HG03460 (cell line): ENCODE measurements at regions not wholly inside any gene's neighbourhood (a gene's known extent, or its start where the extent isn't known, plus 50 kb on each side); places are given as distances from the start of the nearest gene placed in this dataset.
"Not testable (repeated sequence)": the region's sequence is repeated elsewhere in the genome, so short reads cannot be mapped to it uniquely, and the experiment has no call there.

Source experiments
- ATAC-seq: cut with Tn5 transposase; IDR thresholded peaks from one replicate; pipeline ENCODE4 v1.9.1; 2021; ENCODE audit not compliant: unreplicated experiment

GRCh38 chr2:156254637-156255067 lies 77.9 kb downstream of the NR4A2 start:
- not testable (repeated sequence) for ATAC-seq

- ATAC-seq: no peak
These were observed 78.8 kb downstream of the NR4A2 start for GRCh38 chr2:156253765-156254164.

- no peak for ATAC-seq
These were observed 89.6 kb downstream of the NR4A2 start for GRCh38 chr2:156242874-156243273.

GRCh38 chr2:156237558-156237957 lies 95.0 kb downstream of the NR4A2 start:
- no peak for ATAC-seq

- ATAC-seq: no peak
These were observed 102.7 kb downstream of the NR4A2 start for GRCh38 chr2:156229724-156230362.

GRCh38 chr2:156223328-156223727 lies 109.2 kb downstream of the NR4A2 start:
- not testable (repeated sequence) for ATAC-seq

GRCh38 chr2:156221703-156222102 lies 110.8 kb downstream of the NR4A2 start:
- no peak for ATAC-seq

- no peak for ATAC-seq
These were observed 112.9 kb downstream of the NR4A2 start for GRCh38 chr2:156219491-156220100.

- no peak for ATAC-seq
These were observed 116.9 kb downstream of the NR4A2 start for GRCh38 chr2:156215656-156216055.

- ATAC-seq: no peak
These were observed 121.2 kb downstream of the NR4A2 start for GRCh38 chr2:156211318-156211717.

GRCh38 chr2:156206355-156206754 lies 126.2 kb downstream of the NR4A2 start:
- ATAC-seq: no peak

- no peak for ATAC-seq
These were observed 132.9 kb downstream of the NR4A2 start for GRCh38 chr2:156199588-156199987.

- no peak for ATAC-seq
These were observed 136.5 kb downstream of the NR4A2 start for GRCh38 chr2:156196031-156196430.

- ATAC-seq: no peak
These were observed 140.1 kb downstream of the NR4A2 start for GRCh38 chr2:156192468-156192867.

- ATAC-seq: no peak
These were observed 141.0 kb downstream of the NR4A2 start for GRCh38 chr2:156191527-156191926.

- ATAC-seq: no peak
These were observed 142.0 kb downstream of the NR4A2 start for GRCh38 chr2:156190517-156190916.

- ATAC-seq: no peak
These were observed 142.9 kb downstream of the NR4A2 start for GRCh38 chr2:156189584-156189983.

- ATAC-seq: no peak
These were observed 143.4 kb downstream of the NR4A2 start for GRCh38 chr2:156189143-156189542.

- no peak for ATAC-seq
These were observed 150.4 kb downstream of the NR4A2 start for GRCh38 chr2:156182132-156182531.

- no peak for ATAC-seq
These were observed 151.3 kb downstream of the NR4A2 start for GRCh38 chr2:156181208-156181607.

- ATAC-seq: no peak
These were observed 154.9 kb downstream of the NR4A2 start for GRCh38 chr2:156177654-156178053.

GRCh38 chr2:156175946-156176345 lies 156.6 kb downstream of the NR4A2 start:
- ATAC-seq: no peak

GRCh38 chr2:156170929-156171328 lies 161.6 kb downstream of the NR4A2 start:
- ATAC-seq: no peak
